Caco-2 (cell line): ENCODE measurements at regions not wholly inside any gene's neighbourhood (a gene's known extent, or its start where the extent isn't known, plus 50 kb on each side); places are given as distances from the start of the nearest gene placed in this dataset.

Experiments
- BruUV-seq: library from RNA; stranded (reverse); fragments of 400-500 nt; replicated peaks from 2 replicates; lab custom pipeline; 2021; lab: Mats Ljungman, UMichigan
- CTCF ChIA-PET: fragments of 300-600 bp; sonication (Branson Sonifier 250); formaldehyde crosslinking; loops from one replicate; lab custom pipeline; 2022; ENCODE audit warnings: antibody characterized with exemption; lab: Charles Lee
- POLR2A ChIA-PET: fragments of 300-600 bp; sonication (Branson Sonifier 250); formaldehyde crosslinking; loops from one replicate; lab custom pipeline; 2022; ENCODE audit warnings: antibody characterized with exemption; lab: Charles Lee
- DNase-seq, 2 experiments: peaks; one replicate each; pipeline versions ENCODE4 v3.0.0 to v3.0.0-alpha.2; 2020 to 2022
- H3K27me3 ChIP-seq: replicated peaks from 2 replicates; pipeline ENCODE4 v1.6.0; 2011; ENCODE audit warnings: low read length; ENCODE audit not compliant: control insufficient read depth, insufficient read depth
- H3K36me3 ChIP-seq: 2 replicates; pipeline ENCODE4 v1.5.1; 2011; ENCODE audit warnings: low read length; ENCODE audit not compliant: control insufficient read depth, insufficient read depth
- H3K4me1 ChIP-seq: fragments of 250-450 bp; sonication (Bioruptor Pico); 2 replicates; pipeline ENCODE4 v1.5.1; 2020; ENCODE audit warnings: mild to moderate bottlenecking
- H3K4me3 ChIP-seq: 2 replicates; pipeline ENCODE4 v1.5.1; 2011; ENCODE audit warnings: low read depth, mild to moderate bottlenecking, control low read depth, low read length
- H3K9me3 ChIP-seq: fragments of 250-450 bp; sonication (Bioruptor Pico); 2 replicates; pipeline ENCODE4 v1.5.1; 2020; ENCODE audit warnings: mild to moderate bottlenecking, moderate library complexity
- H3K27ac Mint-ChIP-seq: one replicate; pipeline ENCODE4 v1.8.0; 2022; ENCODE audit warnings: mixed read lengths; ENCODE audit not compliant: unreplicated experiment
- H3K27me3 Mint-ChIP-seq: one replicate; pipeline ENCODE4 v1.8.0; 2022; ENCODE audit warnings: mixed read lengths; ENCODE audit not compliant: insufficient read depth, unreplicated experiment
- H3K36me3 Mint-ChIP-seq: one replicate; pipeline ENCODE4 v1.8.0; 2022; ENCODE audit warnings: mild to moderate bottlenecking, mixed read lengths; ENCODE audit not compliant: insufficient read depth, unreplicated experiment
- H3K4me1 Mint-ChIP-seq: one replicate; pipeline ENCODE4 v1.8.0; 2022; ENCODE audit warnings: low read depth, mixed read lengths; ENCODE audit not compliant: unreplicated experiment
- H3K4me3 Mint-ChIP-seq: one replicate; pipeline ENCODE4 v1.8.0; 2022; ENCODE audit warnings: mild to moderate bottlenecking, moderate library complexity, mixed read lengths; ENCODE audit not compliant: unreplicated experiment
- H3K9me3 Mint-ChIP-seq: one replicate; pipeline ENCODE4 v1.8.0; 2022; ENCODE audit warnings: mixed read lengths; ENCODE audit not compliant: unreplicated experiment
- intact Hi-C: fragments of 100-400 bp; cut with micrococcal nuclease; formaldehyde crosslinking; loops from one replicate; pipeline ENCODE4 v1.10.0; 2022; ENCODE audit not compliant: unreplicated experiment
- TF ChIP-seq, protein P1 (sequence below), 2 experiments: fragments of 200-600 bp in 1 of 2; IDR thresholded peaks; 1 replicate in 1 of 2; 2 replicates in 1 of 2; pipeline versions ENCODE4 v1.5.1 to v1.8.0; 2011 to 2022; ENCODE audit warnings: antibody characterized with exemption in 1 of 2, control low read depth in 1 of 2, inconsistent platforms in 1 of 2, low read depth in 1 of 2, low read length in 1 of 2, mild to moderate bottlenecking in 1 of 2, moderate library complexity in 1 of 2; ENCODE audit not compliant: insufficient read depth in 1 of 2, severe bottlenecking in 1 of 2, unreplicated experiment in 1 of 2

DNA sequence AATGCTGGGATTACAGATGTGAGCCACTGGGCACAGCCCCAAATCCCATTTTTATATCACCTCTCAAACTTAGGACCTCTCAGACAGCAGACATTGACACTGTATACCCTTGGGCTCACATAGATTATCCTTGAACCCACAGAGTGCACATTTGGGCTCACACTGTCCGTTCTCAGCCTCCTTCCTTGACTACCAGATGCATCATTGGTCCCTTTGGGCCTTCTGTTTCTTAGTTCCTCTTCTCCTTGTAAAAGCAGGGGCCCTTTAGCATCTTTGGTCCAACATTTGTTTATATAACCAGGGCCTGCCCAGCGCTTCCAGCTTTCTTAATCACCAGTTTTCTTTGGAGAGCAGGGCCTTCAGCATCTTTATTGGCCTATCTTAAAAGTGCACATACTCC is 126.2 kb downstream of the SEC61B start:
- no TSS peak for BruUV-seq
- H3K4me3 ChIP-seq: no peak overlapping the region
- H3K27me3 Mint-ChIP-seq: peaks cover 7% of the 10 kb centered on the region
- TF ChIP-seq, protein P1, sequence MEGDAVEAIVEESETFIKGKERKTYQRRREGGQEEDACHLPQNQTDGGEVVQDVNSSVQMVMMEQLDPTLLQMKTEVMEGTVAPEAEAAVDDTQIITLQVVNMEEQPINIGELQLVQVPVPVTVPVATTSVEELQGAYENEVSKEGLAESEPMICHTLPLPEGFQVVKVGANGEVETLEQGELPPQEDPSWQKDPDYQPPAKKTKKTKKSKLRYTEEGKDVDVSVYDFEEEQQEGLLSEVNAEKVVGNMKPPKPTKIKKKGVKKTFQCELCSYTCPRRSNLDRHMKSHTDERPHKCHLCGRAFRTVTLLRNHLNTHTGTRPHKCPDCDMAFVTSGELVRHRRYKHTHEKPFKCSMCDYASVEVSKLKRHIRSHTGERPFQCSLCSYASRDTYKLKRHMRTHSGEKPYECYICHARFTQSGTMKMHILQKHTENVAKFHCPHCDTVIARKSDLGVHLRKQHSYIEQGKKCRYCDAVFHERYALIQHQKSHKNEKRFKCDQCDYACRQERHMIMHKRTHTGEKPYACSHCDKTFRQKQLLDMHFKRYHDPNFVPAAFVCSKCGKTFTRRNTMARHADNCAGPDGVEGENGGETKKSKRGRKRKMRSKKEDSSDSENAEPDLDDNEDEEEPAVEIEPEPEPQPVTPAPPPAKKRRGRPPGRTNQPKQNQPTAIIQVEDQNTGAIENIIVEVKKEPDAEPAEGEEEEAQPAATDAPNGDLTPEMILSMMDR (IDR thresholded peaks at IDR 0.05; ENCODE audit: insufficient read depth in 1 of 2, low read depth in 1 of 2, low read length in 1 of 2, severe bottlenecking in 1 of 2, unreplicated experiment in 1 of 2): no peak
- no peaks in the 10 kb centered on the region for H3K27me3 ChIP-seq
- CTCF ChIA-PET: no interaction called here
- no peaks in the 10 kb centered on the region for H3K9me3 Mint-ChIP-seq
- POLR2A ChIA-PET: no interaction called here
- no peaks in the 10 kb centered on the region for H3K9me3 ChIP-seq
- no peak overlapping the region for H3K27ac Mint-ChIP-seq
- no peaks in the 10 kb centered on the region for H3K36me3 Mint-ChIP-seq
- H3K4me3 Mint-ChIP-seq: no peak overlapping the region
- intact Hi-C loops: no loop called here
- H3K4me1 ChIP-seq: no peaks in the 10 kb centered on the region
- no peaks in the 10 kb centered on the region for H3K36me3 ChIP-seq
- no peak for DNase-seq
- H3K4me1 Mint-ChIP-seq: no peaks in the 10 kb centered on the region

DNA sequence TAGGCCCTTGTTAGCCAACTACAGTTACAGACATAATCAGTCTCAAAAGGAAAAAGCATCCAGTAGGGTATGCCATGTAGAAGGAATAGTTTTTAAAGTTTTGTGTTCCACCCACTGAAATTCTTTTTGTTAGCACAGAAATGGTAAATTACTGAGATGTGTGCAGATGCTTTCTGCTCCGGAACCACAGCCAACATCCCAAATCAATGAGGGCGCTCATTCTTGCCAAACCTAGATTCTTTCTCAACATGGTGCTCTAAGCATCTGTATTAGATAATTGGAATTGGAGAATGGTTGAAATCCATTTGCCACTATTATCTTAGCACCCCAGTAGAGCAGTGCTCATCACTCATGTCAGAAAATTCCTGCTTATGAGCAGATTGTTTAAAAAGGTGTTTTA is 127.8 kb downstream of the SEC61B start:
- Mint-ChIP-seq H3K36me3 (no peaks in the 10 kb centered on the region), H3K4me1 (no peaks in the 10 kb centered on the region), H3K9me3 (no peaks in the 10 kb centered on the region), H3K4me3 (no peak overlapping the region), H3K27me3 (peaks cover 5% of the 10 kb centered on the region), H3K27ac (no peak overlapping the region)
- CTCF ChIA-PET: no interaction called here
- DNase-seq: no peak
- intact Hi-C loops: no loop called here
- TF ChIP-seq, protein P1 (IDR thresholded peaks at IDR 0.05; ENCODE audit: insufficient read depth in 1 of 2, low read depth in 1 of 2, low read length in 1 of 2, severe bottlenecking in 1 of 2, unreplicated experiment in 1 of 2): no peak
- Histone ChIP-seq H3K27me3 (no peaks in the 10 kb centered on the region), H3K4me3 (no peak overlapping the region), H3K4me1 (no peaks in the 10 kb centered on the region), H3K36me3 (no peaks in the 10 kb centered on the region), H3K9me3 (no peaks in the 10 kb centered on the region)
- POLR2A ChIA-PET: no interaction called here
- no TSS peak for BruUV-seq

DNA sequence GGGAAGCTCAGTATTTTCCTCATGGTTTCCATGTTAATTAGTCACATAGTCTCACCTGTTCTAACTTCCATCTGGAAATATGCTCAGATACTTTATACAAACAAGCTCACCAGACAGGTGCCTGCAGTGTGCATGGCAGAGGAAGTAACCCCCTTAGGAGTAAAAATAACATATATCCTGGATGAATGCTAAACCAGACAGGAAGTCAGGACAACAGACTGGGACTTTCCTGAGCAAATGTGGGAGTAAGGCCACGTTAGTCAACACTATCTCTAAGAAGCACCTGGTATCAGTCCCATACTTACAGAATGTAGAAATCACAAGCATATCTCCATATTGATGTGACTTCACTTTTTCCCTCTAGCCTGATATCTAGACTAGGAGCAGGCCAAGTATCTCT is 128.4 kb downstream of the SEC61B start:
- intact Hi-C loops: no loop called here
- no peaks in the 10 kb centered on the region for H3K9me3 ChIP-seq
- Mint-ChIP-seq H3K9me3 (no peaks in the 10 kb centered on the region), H3K4me1 (no peaks in the 10 kb centered on the region), H3K36me3 (no peaks in the 10 kb centered on the region), H3K27ac (no peak overlapping the region), H3K27me3 (peaks cover 5% of the 10 kb centered on the region), H3K4me3 (no peak overlapping the region)
- BruUV-seq: no TSS peak
- H3K36me3 ChIP-seq: no peaks in the 10 kb centered on the region
- CTCF ChIA-PET: no interaction called here
- TF ChIP-seq, protein P1 (IDR thresholded peaks at IDR 0.05; ENCODE audit: insufficient read depth in 1 of 2, low read depth in 1 of 2, low read length in 1 of 2, severe bottlenecking in 1 of 2, unreplicated experiment in 1 of 2): no peak
- H3K27me3 ChIP-seq: no peaks in the 10 kb centered on the region
- DNase-seq: no peak
- POLR2A ChIA-PET: no interaction called here
- H3K4me1 ChIP-seq: no peaks in the 10 kb centered on the region
- H3K4me3 ChIP-seq: no peak overlapping the region
